K562 (cell line): ENCODE measurements at regions not wholly inside any gene's neighbourhood (a gene's known extent, or its start where the extent isn't known, plus 50 kb on each side); places are given as distances from the start of the nearest gene placed in this dataset.

ENCODE experiments used
- AFF4 ChIP-seq: sonication (generic); formaldehyde crosslinking; IDR thresholded peaks from 2 replicates; pipeline ENCODE4 v1.8.0; 2023; ENCODE audit warnings: mild to moderate bottlenecking, missing genetic modification reagents
- CTCF ChIP-seq, 3 experiments: IDR thresholded peaks in 2 of 3; conservative IDR thresholded peaks in 1 of 3; 2 replicates each; pipeline ENCODE4 v1.5.1; 2011 to 2012; ENCODE audit warnings: low read length in 3 of 3, mild to moderate bottlenecking in 3 of 3, control low read depth in 2 of 3, improper control_type of control experiment in 1 of 3, inconsistent platforms in 1 of 3, low read depth in 1 of 3, mixed read lengths in 1 of 3, moderate library complexity in 1 of 3; ENCODE audit not compliant: insufficient read depth in 2 of 3
- JUN ChIP-seq, 2 experiments: sonication (generic) in 1 of 2; formaldehyde crosslinking in 1 of 2; IDR thresholded peaks; 2 replicates each; pipeline versions ENCODE4 v1.6.1 to v1.8.0; 2012 to 2022; ENCODE audit warnings: borderline replicate concordance in 2 of 2, mild to moderate bottlenecking in 2 of 2, improper control_type of control experiment in 1 of 2, low read depth in 1 of 2, low read length in 1 of 2, missing genetic modification reagents in 1 of 2
- KLF16 ChIP-seq: IDR thresholded peaks from 2 replicates; pipeline ENCODE4 v1.6.1; 2016; ENCODE audit warnings: antibody characterized with exemption
- MITF ChIP-seq: IDR thresholded peaks from 2 replicates; pipeline ENCODE4 v1.6.1; 2014; ENCODE audit warnings: antibody characterized with exemption
- NFXL1 ChIP-seq: fragments of 450-650 bp; formaldehyde crosslinking; IDR thresholded peaks from 2 replicates; pipeline ENCODE4 v1.4.0; 2021; ENCODE audit warnings: mild to moderate bottlenecking
- NFYB ChIP-seq: IDR thresholded peaks from 2 replicates; pipeline ENCODE4 v1.6.1; 2011; ENCODE audit warnings: mild to moderate bottlenecking, moderate library complexity; ENCODE audit not compliant: insufficient read length; ENCODE audit errors: extremely low read depth
- TCF7L2 ChIP-seq: fragments of 150-350 bp; IDR thresholded peaks from 2 replicates; pipeline ENCODE4 v1.6.1; 2016; ENCODE audit warnings: low read depth, mild to moderate bottlenecking, low read length, moderate library complexity
- USF2 ChIP-seq: sonication (generic); formaldehyde crosslinking; IDR thresholded peaks from 2 replicates; pipeline ENCODE4 v1.5.0; 2020; ENCODE audit warnings: missing genetic modification reagents
- ZNF165 ChIP-seq: fragments of 250-450 bp; sonication (Bioruptor Pico); IDR thresholded peaks from 2 replicates; pipeline ENCODE4 v1.4.0; 2020; ENCODE audit warnings: borderline replicate concordance

GRCh38 chr18:35817604-35818352 lies 154.7 kb upstream of the RMP24 start:
- TF ChIP-seq CTCF (IDR thresholded peaks at IDR 0.05 in 2 of 3, conservative IDR thresholded peaks at IDR 0.05 in 1 of 3; ENCODE audit: insufficient read depth in 2 of 3, low read depth in 1 of 3, low read length in 3 of 3) (no peak), NFYB (no peak), NFXL1 (CRISPR knock-in tag) (no peak), USF2 (CRISPR knock-in tag) (no peak), KLF16 (no peak), AFF4 (CRISPR knock-in tag) (no peak), JUN (IDR thresholded peaks at IDR 0.05; ENCODE audit: borderline replicate concordance, low read depth, low read length) (no peak), JUN (CRISPR knock-in tag; IDR thresholded peaks at IDR 0.05; ENCODE audit: borderline replicate concordance) (no peak), ZNF165 (no peak), TCF7L2 (no peak), MITF (no peak)
